ENCODE measurements at regions not wholly inside any gene's neighbourhood (a gene's known extent, or its start where the extent isn't known, plus 50 kb on each side); places are given as distances from the start of the nearest gene placed in this dataset.

DNA sequence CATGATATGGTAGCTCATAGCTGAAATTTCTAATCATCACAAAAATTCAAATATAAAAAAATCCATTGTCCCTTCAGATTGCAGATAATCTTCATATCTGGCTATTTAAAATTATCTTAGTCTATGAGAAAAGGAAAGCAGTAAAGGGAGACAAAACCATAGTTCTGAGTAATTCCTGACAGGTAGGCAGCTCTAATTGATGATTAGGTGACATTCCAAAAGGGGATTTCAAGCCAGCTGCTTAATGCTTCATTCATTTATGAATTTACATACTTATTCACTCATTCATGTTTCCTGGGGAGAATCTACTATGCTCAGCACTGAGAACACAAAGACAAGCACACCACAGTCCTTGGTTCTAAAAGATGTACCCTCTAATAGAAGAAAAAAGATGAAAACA lies 437.1 kb downstream of the COL12A1 start:
- Mint-ChIP-seq H3K4me1 (ENCODE audit: low read depth) (no peaks in the 10 kb centered on the region), H3K27me3 (ENCODE audit: low read depth) (no peaks in the 10 kb centered on the region), H3K9me3 (no peaks in the 10 kb centered on the region), H3K36me3 (ENCODE audit: low read depth) (no peaks in the 10 kb centered on the region), H3K27ac (no peak overlapping the region), H3K4me3 (ENCODE audit: low read depth) (no peak overlapping the region)
- intact Hi-C loops (cut with micrococcal nuclease): no loop called here
- no peak for DNase-seq (ENCODE audit: low spot score)

DNA sequence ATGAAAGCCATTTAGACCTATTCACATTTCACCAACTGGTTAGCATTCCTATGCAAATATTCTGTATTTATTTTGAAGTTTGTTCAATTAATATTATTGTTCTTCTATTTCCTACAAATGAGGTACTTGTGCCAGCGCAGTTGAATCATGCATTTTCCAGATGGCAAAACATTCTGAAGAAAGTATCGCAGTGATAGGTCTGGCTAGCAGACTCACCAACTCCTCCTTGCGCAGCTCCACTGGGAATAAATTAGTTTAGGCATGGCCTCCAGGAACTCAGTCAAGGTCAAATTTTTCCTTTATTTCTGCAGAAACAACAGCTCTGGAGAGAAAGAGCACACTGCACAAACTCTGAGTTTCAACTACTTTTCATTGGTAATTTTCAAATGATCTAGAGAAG lies 437.7 kb downstream of the COL12A1 start:
- Mint-ChIP-seq H3K4me3 (ENCODE audit: low read depth) (no peak overlapping the region), H3K4me1 (ENCODE audit: low read depth) (no peaks in the 10 kb centered on the region), H3K9me3 (no peaks in the 10 kb centered on the region), H3K36me3 (ENCODE audit: low read depth) (no peaks in the 10 kb centered on the region), H3K27me3 (ENCODE audit: low read depth) (no peaks in the 10 kb centered on the region), H3K27ac (no peak overlapping the region)
- no peak for DNase-seq (ENCODE audit: low spot score)
- intact Hi-C loops (cut with micrococcal nuclease): no loop called here

DNA sequence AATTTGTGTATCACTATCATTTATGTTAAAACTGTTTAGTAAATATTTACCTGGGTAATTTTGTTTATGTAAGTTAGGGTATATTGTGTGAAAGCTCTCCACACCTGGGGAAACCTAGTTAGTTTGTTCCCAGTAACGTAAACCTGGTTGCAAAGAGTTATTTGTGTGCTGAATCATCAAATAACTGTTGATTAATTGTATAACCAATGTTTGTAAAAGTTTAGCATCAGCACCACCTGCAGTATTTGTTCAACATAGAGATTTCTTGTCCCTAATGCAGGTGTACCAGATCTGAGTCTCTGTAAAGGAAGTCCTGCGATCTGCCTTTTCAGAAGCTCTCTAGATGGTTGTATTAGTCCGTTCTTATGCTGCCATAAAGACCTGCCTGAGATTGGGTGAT lies 440.4 kb downstream of the COL12A1 start:
- H3K4me3 Mint-ChIP-seq (ENCODE audit: low read depth): no peak overlapping the region
- no peak for DNase-seq (ENCODE audit: low spot score)
- intact Hi-C loops (cut with micrococcal nuclease): no loop called here
- no peaks in the 10 kb centered on the region for H3K27me3 Mint-ChIP-seq (ENCODE audit: low read depth)
- H3K4me1 Mint-ChIP-seq (ENCODE audit: low read depth): no peaks in the 10 kb centered on the region
- no peak overlapping the region for H3K27ac Mint-ChIP-seq
- H3K36me3 Mint-ChIP-seq (ENCODE audit: low read depth): no peaks in the 10 kb centered on the region
- H3K9me3 Mint-ChIP-seq: no peaks in the 10 kb centered on the region

DNA sequence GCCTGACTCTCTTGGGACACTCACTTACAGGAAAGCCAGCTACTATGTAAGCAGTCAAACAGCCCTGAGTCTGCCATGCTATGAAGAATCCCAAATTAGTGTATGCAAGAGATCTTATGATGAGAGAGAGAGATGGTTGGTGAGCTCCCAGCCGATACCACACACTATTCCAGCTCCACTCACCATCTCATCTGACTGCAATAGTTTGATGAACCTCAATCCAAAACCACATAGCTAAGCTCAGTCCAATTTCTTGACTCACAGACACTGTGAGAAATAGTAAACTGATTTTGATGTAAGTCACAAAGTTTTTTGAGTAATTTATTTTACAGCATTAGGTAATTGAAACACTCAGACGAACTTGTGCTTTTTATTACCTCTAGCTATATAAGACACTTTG lies 441.4 kb downstream of the COL12A1 start:
- no peak for DNase-seq (ENCODE audit: low spot score)
- H3K36me3 Mint-ChIP-seq (ENCODE audit: low read depth): no peaks in the 10 kb centered on the region
- H3K27me3 Mint-ChIP-seq (ENCODE audit: low read depth): no peaks in the 10 kb centered on the region
- no peak overlapping the region for H3K4me3 Mint-ChIP-seq (ENCODE audit: low read depth)
- no peaks in the 10 kb centered on the region for H3K4me1 Mint-ChIP-seq (ENCODE audit: low read depth)
- no peaks in the 10 kb centered on the region for H3K9me3 Mint-ChIP-seq
- no peak overlapping the region for H3K27ac Mint-ChIP-seq
- intact Hi-C loops (cut with micrococcal nuclease): no loop called here

DNA sequence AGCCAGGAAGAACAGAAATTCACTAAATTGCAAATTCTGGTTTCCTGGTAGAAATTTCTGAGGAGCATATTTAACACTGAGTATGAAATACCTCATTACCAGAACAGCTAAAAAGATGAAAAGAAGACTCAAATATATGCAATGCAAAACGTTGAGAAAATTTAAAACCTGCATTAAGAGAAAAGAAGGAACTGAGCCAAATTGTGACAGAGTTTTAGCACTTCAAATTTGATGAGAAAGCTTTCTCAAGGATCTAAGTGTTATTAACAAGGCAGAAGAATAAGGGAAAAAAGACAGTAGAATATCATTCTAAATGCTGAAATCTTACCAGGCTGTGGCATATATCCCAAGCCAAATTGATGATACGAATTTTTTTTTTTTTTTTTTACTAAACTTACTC lies 443.0 kb downstream of the COL12A1 start:
- H3K27me3 Mint-ChIP-seq (ENCODE audit: low read depth): no peaks in the 10 kb centered on the region
- H3K36me3 Mint-ChIP-seq (ENCODE audit: low read depth): no peaks in the 10 kb centered on the region
- intact Hi-C loops (cut with micrococcal nuclease): no loop called here
- no peaks in the 10 kb centered on the region for H3K9me3 Mint-ChIP-seq
- H3K4me3 Mint-ChIP-seq (ENCODE audit: low read depth): no peak overlapping the region
- H3K27ac Mint-ChIP-seq: no peak overlapping the region
- no peaks in the 10 kb centered on the region for H3K4me1 Mint-ChIP-seq (ENCODE audit: low read depth)
- DNase-seq (ENCODE audit: low spot score): no peak

DNA sequence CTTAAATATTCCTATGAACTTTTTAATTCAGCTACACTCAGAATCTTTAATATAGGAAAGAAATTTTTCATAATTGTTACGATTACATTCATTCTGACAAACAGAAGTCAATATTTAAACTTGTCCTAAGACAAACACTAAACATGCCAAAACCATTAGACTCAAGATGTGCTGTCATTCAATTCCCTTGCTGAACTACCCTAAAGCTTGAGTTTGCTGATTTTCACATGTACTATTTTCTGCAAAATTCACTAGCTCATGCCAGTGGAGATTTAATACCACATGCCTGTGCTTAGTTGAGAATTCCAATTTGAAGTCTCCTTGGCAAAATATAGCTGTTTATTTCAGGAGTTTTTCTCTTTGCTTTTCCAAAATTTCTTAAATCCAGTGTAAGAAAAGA lies 448.0 kb downstream of the COL12A1 start:
- intact Hi-C loops (cut with micrococcal nuclease): no loop called here
- no peak for DNase-seq (ENCODE audit: low spot score)
- Mint-ChIP-seq H3K4me3 (ENCODE audit: low read depth) (no peak overlapping the region), H3K36me3 (ENCODE audit: low read depth) (no peaks in the 10 kb centered on the region), H3K27ac (no peak overlapping the region), H3K4me1 (ENCODE audit: low read depth) (no peaks in the 10 kb centered on the region), H3K27me3 (ENCODE audit: low read depth) (no peaks in the 10 kb centered on the region), H3K9me3 (no peaks in the 10 kb centered on the region)

DNA sequence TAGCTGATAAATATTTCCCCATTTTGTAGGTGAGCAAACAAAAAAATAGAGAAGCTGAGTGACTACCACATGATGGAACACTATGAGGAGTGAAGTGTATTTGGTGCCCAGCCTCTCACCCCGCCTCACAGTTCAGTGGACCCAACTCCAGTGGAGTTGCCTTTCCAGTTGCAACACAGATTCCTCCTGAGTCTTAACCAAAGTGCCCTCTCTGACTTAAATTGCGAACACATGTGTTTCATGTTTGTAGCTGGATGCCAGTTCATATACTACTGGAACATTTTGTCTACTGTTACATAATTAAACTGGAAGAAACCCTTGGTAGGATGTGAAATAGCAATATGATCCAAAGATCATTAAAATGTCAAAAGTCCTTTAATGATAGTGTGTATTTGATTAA lies 448.9 kb downstream of the COL12A1 start:
- Mint-ChIP-seq H3K4me1 (ENCODE audit: low read depth) (no peaks in the 10 kb centered on the region), H3K36me3 (ENCODE audit: low read depth) (no peaks in the 10 kb centered on the region), H3K27me3 (ENCODE audit: low read depth) (no peaks in the 10 kb centered on the region), H3K27ac (no peak overlapping the region), H3K4me3 (ENCODE audit: low read depth) (no peak overlapping the region), H3K9me3 (no peaks in the 10 kb centered on the region)
- intact Hi-C loops (cut with micrococcal nuclease): no loop called here
- no peak for DNase-seq (ENCODE audit: low spot score)

DNA sequence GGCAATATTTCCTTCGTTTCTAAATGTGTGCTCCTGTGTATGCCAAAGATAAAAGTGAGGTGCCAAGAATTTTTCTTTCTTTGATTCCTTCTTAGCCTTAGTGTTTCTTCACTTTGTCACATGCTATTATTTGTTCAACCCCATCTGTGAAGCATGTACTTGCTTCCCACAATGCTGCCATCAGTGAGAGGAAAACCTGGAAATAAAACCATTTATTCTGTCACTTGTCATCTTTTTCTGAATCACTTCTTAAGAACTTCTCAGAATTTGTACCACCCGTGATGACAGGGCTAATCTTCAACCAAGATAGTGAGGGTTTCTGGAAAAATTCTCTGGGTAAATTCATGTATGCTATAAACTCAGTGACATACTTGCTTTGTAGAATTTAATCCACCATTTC lies 450.1 kb downstream of the COL12A1 start:
- intact Hi-C loops (cut with micrococcal nuclease): no loop called here
- no peak overlapping the region for H3K27ac Mint-ChIP-seq
- no peaks in the 10 kb centered on the region for H3K9me3 Mint-ChIP-seq
- no peaks in the 10 kb centered on the region for H3K4me1 Mint-ChIP-seq (ENCODE audit: low read depth)
- no peaks in the 10 kb centered on the region for H3K36me3 Mint-ChIP-seq (ENCODE audit: low read depth)
- no peak overlapping the region for H3K4me3 Mint-ChIP-seq (ENCODE audit: low read depth)
- no peak for DNase-seq (ENCODE audit: low spot score)
- no peaks in the 10 kb centered on the region for H3K27me3 Mint-ChIP-seq (ENCODE audit: low read depth)

DNA sequence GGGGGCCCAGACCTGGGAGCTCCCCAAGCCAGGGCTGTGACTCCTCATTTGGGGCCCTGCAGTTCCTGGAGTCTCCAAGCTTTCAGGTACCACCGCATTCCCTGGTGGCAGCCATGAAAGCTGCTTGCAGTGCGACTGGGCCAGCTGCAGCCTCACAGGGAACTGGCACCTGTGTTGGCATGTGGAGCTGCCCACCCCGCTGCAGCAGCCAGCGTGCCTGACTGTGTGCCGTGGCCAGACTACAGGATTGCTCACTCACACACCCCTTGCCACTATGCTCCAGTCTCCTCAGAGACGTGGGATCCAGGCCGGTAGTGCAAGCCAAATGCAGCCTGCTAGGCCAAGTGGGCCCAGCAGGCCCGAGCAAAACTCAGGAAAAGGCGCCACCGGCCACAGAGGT lies 450.7 kb downstream of the COL12A1 start:
- intact Hi-C loops (cut with micrococcal nuclease): no loop called here
- no peak overlapping the region for H3K27ac Mint-ChIP-seq

DNA sequence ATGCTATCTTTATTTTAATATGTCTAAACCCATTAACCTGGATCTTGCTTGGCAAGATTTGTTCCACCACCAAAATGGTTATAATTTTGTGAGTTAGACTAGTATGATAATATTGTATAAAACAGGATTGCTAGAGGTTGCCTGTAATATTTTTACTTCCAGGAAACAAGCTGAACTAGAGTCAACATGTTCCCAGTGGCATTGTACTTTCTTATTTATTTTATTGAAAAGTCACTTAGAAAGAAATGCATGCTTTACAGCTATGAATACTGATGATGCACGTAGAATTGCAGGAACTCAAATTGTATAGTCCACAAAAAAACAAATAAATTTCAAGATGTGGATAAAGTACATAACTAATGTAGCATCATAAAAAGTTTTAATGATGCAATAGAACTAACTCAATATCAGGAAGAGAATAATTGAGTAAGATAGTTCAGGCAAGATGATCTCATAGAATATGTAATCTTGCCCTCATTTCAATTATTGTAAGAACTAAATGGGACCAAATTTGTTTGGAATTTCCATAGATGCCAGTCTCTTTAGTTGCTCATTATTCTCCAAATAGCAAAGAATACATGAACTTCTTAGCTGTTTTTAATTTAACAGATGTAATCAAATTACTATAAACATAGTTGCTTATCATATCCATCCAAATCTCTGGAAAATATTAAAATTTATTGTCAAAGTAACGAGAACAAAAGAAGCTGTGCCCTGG lies 451.8 kb downstream of the COL12A1 start:
- H3K27me3 Mint-ChIP-seq (ENCODE audit: low read depth): no peaks in the 10 kb centered on the region
- intact Hi-C loops (cut with micrococcal nuclease): no loop called here

More for the DNA sequence above, 450.7 kb downstream of the COL12A1 start:
- Mint-ChIP-seq H3K4me3 (ENCODE audit: low read depth) (no peak overlapping the region), H3K4me1 (ENCODE audit: low read depth) (no peaks in the 10 kb centered on the region), H3K9me3 (no peaks in the 10 kb centered on the region), H3K36me3 (ENCODE audit: low read depth) (no peaks in the 10 kb centered on the region), H3K27me3 (ENCODE audit: low read depth) (no peaks in the 10 kb centered on the region)
- DNase-seq (ENCODE audit: low spot score): no peak

DNA sequence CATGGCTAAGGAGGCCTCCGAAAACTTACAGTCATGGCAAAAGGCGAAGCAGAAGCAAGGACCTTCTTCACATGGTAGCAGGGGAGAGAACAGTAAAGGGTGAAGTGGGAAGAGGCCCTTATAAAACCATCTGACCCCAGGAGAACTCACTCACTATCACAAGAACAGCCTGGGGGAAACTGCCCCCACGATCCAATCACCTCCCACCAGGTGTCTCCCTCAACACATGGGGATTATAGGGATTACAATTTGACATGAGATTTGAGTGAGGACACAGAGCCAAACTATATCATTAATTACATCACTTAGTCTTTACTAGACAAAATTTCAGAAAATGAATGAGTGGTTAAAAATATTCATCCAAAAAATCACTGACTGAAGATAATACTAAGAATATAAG lies 453.6 kb downstream of the COL12A1 start:
- DNase-seq (ENCODE audit: low spot score): no peak
- Mint-ChIP-seq H3K4me1 (ENCODE audit: low read depth) (no peaks in the 10 kb centered on the region), H3K4me3 (ENCODE audit: low read depth) (no peak overlapping the region), H3K27me3 (ENCODE audit: low read depth) (no peaks in the 10 kb centered on the region), H3K36me3 (ENCODE audit: low read depth) (no peaks in the 10 kb centered on the region), H3K9me3 (no peaks in the 10 kb centered on the region), H3K27ac (no peak overlapping the region)
- intact Hi-C loops (cut with micrococcal nuclease): no loop called here

More for the DNA sequence above, 451.8 kb downstream of the COL12A1 start:
- H3K4me1 Mint-ChIP-seq (ENCODE audit: low read depth): no peaks in the 10 kb centered on the region
- no peaks in the 10 kb centered on the region for H3K9me3 Mint-ChIP-seq
- H3K27ac Mint-ChIP-seq: no peak overlapping the region
- DNase-seq (ENCODE audit: low spot score): no peak
- no peaks in the 10 kb centered on the region for H3K36me3 Mint-ChIP-seq (ENCODE audit: low read depth)
- H3K4me3 Mint-ChIP-seq (ENCODE audit: low read depth): no peak overlapping the region

DNA sequence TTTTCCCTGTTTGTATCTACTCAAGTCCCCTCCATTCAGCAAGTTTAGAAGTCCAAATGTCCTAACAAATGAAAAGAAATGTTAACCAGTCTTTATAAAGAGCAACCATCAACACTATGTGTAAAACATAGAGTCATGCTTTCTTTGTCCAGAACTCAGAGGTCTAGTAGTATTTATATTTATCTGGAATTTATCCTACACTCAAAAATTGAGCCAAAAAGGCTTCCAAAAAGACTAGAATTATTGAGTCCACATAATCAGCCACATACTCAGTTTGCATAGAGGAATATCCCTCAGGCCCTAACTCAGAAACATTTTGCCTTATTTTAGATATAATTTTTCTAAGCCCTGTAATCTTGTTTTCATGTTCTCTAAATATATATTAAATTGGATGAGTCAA lies 455.0 kb downstream of the COL12A1 start:
- no peak for DNase-seq (ENCODE audit: low spot score)
- no peak overlapping the region for H3K27ac Mint-ChIP-seq
- no peaks in the 10 kb centered on the region for H3K36me3 Mint-ChIP-seq (ENCODE audit: low read depth)
- intact Hi-C loops (cut with micrococcal nuclease): no loop called here
- H3K4me3 Mint-ChIP-seq (ENCODE audit: low read depth): no peak overlapping the region
- no peaks in the 10 kb centered on the region for H3K27me3 Mint-ChIP-seq (ENCODE audit: low read depth)
- no peaks in the 10 kb centered on the region for H3K9me3 Mint-ChIP-seq
- no peaks in the 10 kb centered on the region for H3K4me1 Mint-ChIP-seq (ENCODE audit: low read depth)

DNA sequence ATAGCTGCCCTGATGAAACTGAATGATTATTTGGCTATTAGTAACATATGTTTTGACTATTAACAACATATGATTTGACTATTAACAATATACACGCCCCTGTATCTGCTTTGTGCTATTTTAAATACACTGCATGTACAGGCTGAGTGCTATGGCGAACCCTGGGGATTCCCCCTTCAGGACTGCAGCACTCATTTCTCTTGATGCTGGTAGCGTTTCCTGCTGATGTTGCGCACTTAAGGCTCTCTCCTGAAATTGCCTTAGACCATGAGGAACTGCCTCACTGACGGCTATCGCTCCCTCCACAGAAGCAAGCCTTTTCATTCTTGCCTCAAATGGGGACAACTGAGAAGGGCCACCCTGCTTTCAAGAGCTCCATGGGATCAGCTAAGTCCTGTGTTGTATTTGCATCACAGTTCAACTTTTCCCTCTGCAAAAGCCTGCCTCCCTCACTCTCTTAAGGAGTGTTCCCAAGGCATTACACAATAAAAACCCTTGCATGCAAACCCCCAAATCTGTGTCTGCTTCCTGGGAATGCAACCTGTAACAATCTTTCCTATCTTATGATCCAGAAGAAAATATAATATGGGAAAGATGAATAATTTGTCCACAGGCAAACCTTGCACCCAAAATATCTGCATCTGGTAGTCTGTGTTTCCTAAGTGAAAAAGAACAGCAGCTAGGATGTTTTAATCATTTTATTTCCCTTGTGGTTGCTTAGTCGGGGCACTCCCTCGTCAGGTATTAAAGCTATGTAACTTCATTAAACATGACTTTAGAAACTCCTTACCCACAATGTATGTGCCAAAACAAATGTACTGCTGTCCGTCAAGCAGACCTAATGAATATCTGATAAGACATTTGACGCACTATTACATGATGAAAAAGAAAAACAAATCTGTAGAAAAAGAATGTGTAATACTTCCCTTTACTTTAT lies 456.4 kb downstream of the COL12A1 start:
- Mint-ChIP-seq H3K4me1 (ENCODE audit: low read depth) (no peaks in the 10 kb centered on the region), H3K27ac (no peak overlapping the region), H3K27me3 (ENCODE audit: low read depth) (no peaks in the 10 kb centered on the region), H3K4me3 (ENCODE audit: low read depth) (no peak overlapping the region), H3K9me3 (no peaks in the 10 kb centered on the region), H3K36me3 (ENCODE audit: low read depth) (no peaks in the 10 kb centered on the region)
- DNase-seq (ENCODE audit: low spot score): no peak
- intact Hi-C loops (cut with micrococcal nuclease): no loop called here

Data from activated T-helper 2 cell treated with anti-CD3 and anti-CD28 coated beads, Interferon-gamma antibody, Interleukin-2, Interleukin-4, amounts not matched to agents 10 μg/mL and 5 μg/mL and 100 μg/mL, durations not matched to agents 14 hours and 24 hours and 36 hours (primary cell).